Ascending aorta (tissue), 2 donors: ENCODE measurements at regions not wholly inside any gene's neighbourhood (a gene's known extent, or its start where the extent isn't known, plus 50 kb on each side); places are given as distances from the start of the nearest gene placed in this dataset.
"Not testable (repeated sequence)": the region's sequence is repeated elsewhere in the genome, so short reads cannot be mapped to it uniquely, and the experiment has no call there.

Experiments
- DNase-seq, 2 donors: peaks; one replicate each; pipeline ENCODE4 v3.0.0-alpha.2; 2019; ENCODE audit warnings: low spot score in 2 of 2
- H3K27ac ChIP-seq, 2 donors: fragments of 200-600 bp; sonication (generic); one replicate each; pipeline ENCODE4 v1.5.1; 2016 to 2017; ENCODE audit warnings: mild to moderate bottlenecking in 1 of 2
- H3K27me3 ChIP-seq: fragments of 200-600 bp; sonication (generic); one replicate; pipeline ENCODE4 v1.5.1; 2017
- H3K36me3 ChIP-seq, 2 donors: fragments of 200-600 bp; sonication (generic); one replicate each; pipeline ENCODE4 v1.5.1; 2016
- H3K4me1 ChIP-seq, 2 donors: fragments of 200-600 bp; sonication (generic); one replicate each; pipeline ENCODE4 v1.5.1; 2016 to 2017; ENCODE audit warnings: mild to moderate bottlenecking in 1 of 2
- H3K4me3 ChIP-seq, 2 donors: fragments of 200-600 bp; sonication (generic); one replicate each; pipeline ENCODE4 v1.5.1; 2016 to 2017; ENCODE audit warnings: mild to moderate bottlenecking in 1 of 2
- H3K9me3 ChIP-seq, 2 donors: fragments of 200-600 bp; sonication (generic); one replicate each; pipeline ENCODE4 v1.5.1; 2016
- intact Hi-C: fragments of 100-400 bp; cut with DNase I; formaldehyde crosslinking; loops from one replicate; pipeline ENCODE4 v1.15.1; 2023
- TF ChIP-seq, protein P1 (sequence below), 3 experiments: fragments of 200-600 bp in 2 of 3; fragments of 450-650 bp in 1 of 3; sonication (generic) in 2 of 3; IDR thresholded peaks; one replicate each; pipeline ENCODE4 v1.5.1; 2016 to 2019; ENCODE audit warnings: antibody characterized with exemption in 3 of 3, mild to moderate bottlenecking in 1 of 3, moderate library complexity in 1 of 3

DNA sequence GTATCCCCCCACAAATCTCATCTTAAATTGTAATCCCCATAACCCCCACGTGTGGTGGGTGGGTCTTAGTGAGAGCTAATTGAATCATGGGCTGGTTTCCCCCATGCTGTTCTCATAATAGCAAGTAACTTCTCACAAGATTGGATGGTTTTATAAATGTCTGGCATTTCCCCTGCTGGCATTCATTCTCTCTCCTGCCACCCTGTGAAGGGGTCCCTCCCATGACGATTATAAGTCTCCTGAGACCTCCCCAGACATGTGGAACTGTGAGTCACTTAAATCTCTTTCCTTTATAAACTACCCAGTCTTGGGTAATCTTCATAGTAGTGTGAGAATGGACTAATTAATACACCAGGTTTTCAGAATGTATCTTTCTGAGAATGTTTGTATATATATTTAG lies 1159.4 kb downstream of the FAM181B start:
- Histone ChIP-seq H3K36me3 (no peaks in the 10 kb centered on the region), H3K4me1 (no peaks in the 10 kb centered on the region), H3K9me3 (no peaks in the 10 kb centered on the region), H3K4me3 (no peak overlapping the region), H3K27me3 (no peaks in the 10 kb centered on the region), H3K27ac (no peak overlapping the region)
- no peak for DNase-seq
- intact Hi-C loops, result no loop called here
- TF ChIP-seq, protein P1, sequence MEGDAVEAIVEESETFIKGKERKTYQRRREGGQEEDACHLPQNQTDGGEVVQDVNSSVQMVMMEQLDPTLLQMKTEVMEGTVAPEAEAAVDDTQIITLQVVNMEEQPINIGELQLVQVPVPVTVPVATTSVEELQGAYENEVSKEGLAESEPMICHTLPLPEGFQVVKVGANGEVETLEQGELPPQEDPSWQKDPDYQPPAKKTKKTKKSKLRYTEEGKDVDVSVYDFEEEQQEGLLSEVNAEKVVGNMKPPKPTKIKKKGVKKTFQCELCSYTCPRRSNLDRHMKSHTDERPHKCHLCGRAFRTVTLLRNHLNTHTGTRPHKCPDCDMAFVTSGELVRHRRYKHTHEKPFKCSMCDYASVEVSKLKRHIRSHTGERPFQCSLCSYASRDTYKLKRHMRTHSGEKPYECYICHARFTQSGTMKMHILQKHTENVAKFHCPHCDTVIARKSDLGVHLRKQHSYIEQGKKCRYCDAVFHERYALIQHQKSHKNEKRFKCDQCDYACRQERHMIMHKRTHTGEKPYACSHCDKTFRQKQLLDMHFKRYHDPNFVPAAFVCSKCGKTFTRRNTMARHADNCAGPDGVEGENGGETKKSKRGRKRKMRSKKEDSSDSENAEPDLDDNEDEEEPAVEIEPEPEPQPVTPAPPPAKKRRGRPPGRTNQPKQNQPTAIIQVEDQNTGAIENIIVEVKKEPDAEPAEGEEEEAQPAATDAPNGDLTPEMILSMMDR (IDR thresholded peaks at IDR 0.05), result no peak

DNA sequence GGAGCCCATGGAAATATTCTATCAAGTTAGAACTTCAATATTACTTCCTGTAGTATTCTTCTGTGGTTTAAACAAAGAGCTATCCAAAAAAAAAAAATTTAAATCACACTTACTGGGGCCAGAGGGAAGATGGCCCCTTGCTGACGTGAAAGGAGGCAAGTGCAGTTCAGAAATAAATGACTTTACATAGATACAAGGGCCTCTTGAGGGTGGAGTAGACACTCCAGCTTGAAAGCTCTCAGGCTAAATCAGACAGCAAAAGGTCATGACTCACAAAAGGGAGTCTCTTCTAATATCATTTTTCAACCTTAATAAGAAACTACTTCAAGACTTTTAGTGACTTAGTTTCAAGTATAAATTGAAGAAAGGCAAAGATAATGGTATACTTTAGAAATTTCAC lies 1160.3 kb downstream of the FAM181B start:
- no peak overlapping the region for H3K4me3 ChIP-seq
- TF ChIP-seq, protein P1 (IDR thresholded peaks at IDR 0.05), result no peak
- H3K27me3 ChIP-seq, result no peaks in the 10 kb centered on the region
- no peak for DNase-seq
- no peaks in the 10 kb centered on the region for H3K9me3 ChIP-seq
- intact Hi-C loops, result no loop called here
- H3K4me1 ChIP-seq, result no peaks in the 10 kb centered on the region
- no peaks in the 10 kb centered on the region for H3K36me3 ChIP-seq
- H3K27ac ChIP-seq, result no peak overlapping the region

DNA sequence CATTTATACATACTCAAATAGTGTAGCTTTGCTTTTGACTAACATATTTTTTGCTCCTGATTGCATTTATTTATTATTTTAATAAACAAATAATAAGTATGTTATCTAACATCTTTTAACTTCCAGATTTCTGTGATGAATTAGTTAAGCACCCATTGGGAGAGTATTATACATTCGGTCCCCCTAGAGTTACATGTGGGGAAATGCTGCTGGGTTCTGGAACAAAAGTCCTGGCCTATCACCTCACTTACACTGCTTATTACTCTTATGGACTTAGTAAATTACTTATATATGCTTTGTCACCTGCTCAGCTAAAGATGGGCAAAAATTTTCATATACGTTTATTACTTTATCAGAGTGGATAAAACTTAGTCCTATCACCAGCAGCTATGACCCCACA lies 1163.0 kb downstream of the FAM181B start:
- intact Hi-C loops, result no loop called here
- Histone ChIP-seq H3K9me3 (no peaks in the 10 kb centered on the region), H3K4me3 (no peak overlapping the region), H3K27ac (no peak overlapping the region), H3K36me3 (no peaks in the 10 kb centered on the region), H3K4me1 (no peaks in the 10 kb centered on the region), H3K27me3 (no peaks in the 10 kb centered on the region)
- TF ChIP-seq, protein P1 (IDR thresholded peaks at IDR 0.05), result no peak
- no peak for DNase-seq

DNA sequence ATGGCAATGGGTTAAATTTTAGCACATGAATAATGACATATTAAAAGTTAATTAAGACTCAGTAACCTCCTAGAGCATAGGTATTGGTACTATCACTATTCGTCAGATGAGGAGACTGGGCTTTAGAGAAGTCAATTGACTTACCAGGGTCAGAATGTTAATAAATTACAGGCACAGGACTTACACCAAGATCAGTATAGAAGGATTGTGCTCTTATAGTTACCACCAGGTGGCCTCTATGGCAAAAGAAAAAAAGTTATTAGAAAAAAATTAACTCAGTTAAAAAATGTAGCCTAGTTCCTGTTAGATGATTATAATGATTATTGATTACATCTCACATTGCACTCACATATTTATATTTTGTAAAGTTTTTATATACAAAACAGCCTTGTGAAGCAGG lies 1163.7 kb downstream of the FAM181B start:
- H3K27ac ChIP-seq, result no peak overlapping the region
- no peaks in the 10 kb centered on the region for H3K36me3 ChIP-seq
- H3K27me3 ChIP-seq, result no peaks in the 10 kb centered on the region
- H3K9me3 ChIP-seq, result no peaks in the 10 kb centered on the region
- H3K4me3 ChIP-seq, result no peak overlapping the region
- H3K4me1 ChIP-seq, result no peaks in the 10 kb centered on the region
- DNase-seq, result no peak
- TF ChIP-seq, protein P1 (IDR thresholded peaks at IDR 0.05), result no peak
- intact Hi-C loops, result no loop called here

DNA sequence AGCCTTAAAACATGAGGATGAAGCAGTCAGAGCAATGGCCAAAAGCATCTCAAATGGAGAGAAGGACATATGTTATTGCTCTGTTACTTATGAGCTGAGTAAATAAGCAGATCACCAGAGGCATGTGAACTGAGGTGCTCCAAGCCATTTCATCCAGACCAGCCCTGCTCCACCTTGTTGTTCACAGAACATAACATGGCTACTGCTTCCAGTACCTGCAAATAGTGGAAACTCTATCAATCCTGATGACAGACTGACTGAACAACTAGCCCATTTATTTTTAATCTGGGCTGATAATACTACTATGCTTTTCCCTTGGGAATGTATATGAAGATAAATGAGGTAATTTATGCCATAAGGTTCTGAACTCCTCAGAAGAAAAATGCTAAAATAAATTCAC lies 1164.7 kb downstream of the FAM181B start:
- no peaks in the 10 kb centered on the region for H3K4me1 ChIP-seq
- DNase-seq, result no peak
- H3K36me3 ChIP-seq, result no peaks in the 10 kb centered on the region
- no peaks in the 10 kb centered on the region for H3K9me3 ChIP-seq
- TF ChIP-seq, protein P1 (IDR thresholded peaks at IDR 0.05), result no peak
- intact Hi-C loops, result no loop called here
- H3K27me3 ChIP-seq, result no peaks in the 10 kb centered on the region
- no peak overlapping the region for H3K4me3 ChIP-seq
- H3K27ac ChIP-seq, result no peak overlapping the region

DNA sequence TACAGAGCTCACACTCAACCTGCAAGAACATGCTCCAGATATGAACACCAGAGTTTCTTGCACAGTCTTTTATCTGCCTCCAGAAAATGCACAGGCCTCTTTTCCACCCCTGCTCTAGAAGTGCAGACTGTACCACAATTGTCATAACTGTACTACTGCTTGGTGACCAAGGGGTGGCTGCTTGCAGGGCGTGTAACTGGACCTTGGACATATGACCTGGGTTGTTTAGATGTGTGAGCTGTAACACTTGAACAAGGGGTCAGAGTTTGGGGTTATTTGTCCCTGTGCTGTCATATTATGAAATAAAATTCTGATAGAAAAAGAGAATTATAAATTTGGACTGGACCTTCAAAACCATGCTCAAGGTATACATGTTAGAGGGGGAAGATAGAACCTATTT lies 1185.5 kb downstream of the FAM181B start:
- no peak for DNase-seq
- Histone ChIP-seq H3K36me3 (no peaks in the 10 kb centered on the region), H3K27me3 (no peaks in the 10 kb centered on the region), H3K4me3 (no peak overlapping the region), H3K4me1 (no peaks in the 10 kb centered on the region), H3K27ac (no peak overlapping the region), H3K9me3 (no peaks in the 10 kb centered on the region)
- TF ChIP-seq, protein P1 (IDR thresholded peaks at IDR 0.05), result no peak
- intact Hi-C loops, result no loop called here

DNA sequence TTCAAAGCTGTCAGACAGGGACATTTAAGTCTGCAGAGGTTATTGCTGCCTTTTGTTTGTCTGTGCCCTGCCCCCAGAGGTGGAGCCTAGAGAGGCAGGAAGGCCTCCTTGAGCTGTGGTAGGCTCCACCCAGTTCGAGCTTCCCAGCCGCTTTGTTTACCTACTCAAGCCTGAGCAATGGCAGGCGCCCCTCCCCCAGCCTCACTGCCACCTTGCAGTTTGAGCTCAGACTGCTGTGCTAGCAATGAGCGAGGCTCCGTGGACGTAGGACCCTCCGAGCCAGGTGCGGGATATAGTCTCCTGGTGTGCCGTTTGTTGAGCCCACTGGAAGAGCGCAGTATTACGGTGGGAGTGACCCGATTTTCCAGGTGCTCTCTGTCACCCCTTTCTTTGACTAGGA lies 1193.9 kb downstream of the FAM181B start:
- H3K4me1 ChIP-seq, intact Hi-C loops, H3K27me3 ChIP-seq, DNase-seq, H3K36me3 ChIP-seq, H3K4me3 ChIP-seq, H3K27ac ChIP-seq, H3K9me3 ChIP-seq: not testable (repeated sequence)
